HEK293T (cell line): ENCODE measurements at regions not wholly inside any gene's neighbourhood (a gene's known extent, or its start where the extent isn't known, plus 50 kb on each side); places are given as distances from the start of the nearest gene placed in this dataset.

Experiments used
- BHLHE40 ChIP-seq: fragments of 450-650 bp; IDR thresholded peaks from 2 replicates; pipeline ENCODE4 v1.6.1; 2016; ENCODE audit warnings: mild to moderate bottlenecking, moderate library complexity, borderline replicate concordance
- CTBP1 ChIP-seq: fragments of 450-650 bp; IDR thresholded peaks from 2 replicates; pipeline ENCODE4 v1.6.1; 2016; ENCODE audit warnings: borderline replicate concordance
- ELF4 ChIP-seq: fragments of 450-650 bp; IDR thresholded peaks from 2 replicates; pipeline ENCODE4 v1.6.1; 2017; ENCODE audit warnings: antibody characterized with exemption
- FOXA1 ChIP-seq: fragments of 450-650 bp; IDR thresholded peaks from 2 replicates; pipeline ENCODE4 v1.6.1; 2016; ENCODE audit warnings: mild to moderate bottlenecking
- FOXK2 ChIP-seq: fragments of 450-650 bp; IDR thresholded peaks from 2 replicates; pipeline ENCODE4 v1.6.1; 2016; ENCODE audit warnings: mild to moderate bottlenecking
- FOXM1 ChIP-seq: fragments of 450-650 bp; IDR thresholded peaks from 2 replicates; pipeline ENCODE4 v1.6.1; 2017; ENCODE audit warnings: mild to moderate bottlenecking, borderline replicate concordance
- L3MBTL2 ChIP-seq: fragments of 450-650 bp; conservative IDR thresholded peaks from 2 replicates; pipeline ENCODE4 v1.6.1; 2016; ENCODE audit warnings: mild to moderate bottlenecking
- LEF1 ChIP-seq: fragments of 450-650 bp; IDR thresholded peaks from 2 replicates; pipeline ENCODE4 v1.6.1; 2017; ENCODE audit warnings: mild to moderate bottlenecking, borderline replicate concordance
- NFRKB ChIP-seq: fragments of 450-650 bp; IDR thresholded peaks from 2 replicates; pipeline ENCODE4 v1.6.1; 2016; ENCODE audit warnings: mild to moderate bottlenecking, moderate library complexity
- SP1 ChIP-seq: fragments of 450-650 bp; IDR thresholded peaks from 2 replicates; pipeline ENCODE4 v1.6.1; 2017
- SUZ12 ChIP-seq: fragments of 450-650 bp; IDR thresholded peaks from 2 replicates; pipeline ENCODE4 v1.6.1; 2016; ENCODE audit warnings: mild to moderate bottlenecking
- TARDBP ChIP-seq: fragments of 450-650 bp; IDR thresholded peaks from 2 replicates; pipeline ENCODE4 v1.6.1; 2016
- ZNF384 ChIP-seq: fragments of 450-650 bp; IDR thresholded peaks from 2 replicates; pipeline ENCODE4 v1.6.1; 2016
- TF ChIP-seq, protein P1 (sequence below): fragments of 450-650 bp; IDR thresholded peaks from 2 replicates; pipeline ENCODE4 v1.6.1; 2016

DNA sequence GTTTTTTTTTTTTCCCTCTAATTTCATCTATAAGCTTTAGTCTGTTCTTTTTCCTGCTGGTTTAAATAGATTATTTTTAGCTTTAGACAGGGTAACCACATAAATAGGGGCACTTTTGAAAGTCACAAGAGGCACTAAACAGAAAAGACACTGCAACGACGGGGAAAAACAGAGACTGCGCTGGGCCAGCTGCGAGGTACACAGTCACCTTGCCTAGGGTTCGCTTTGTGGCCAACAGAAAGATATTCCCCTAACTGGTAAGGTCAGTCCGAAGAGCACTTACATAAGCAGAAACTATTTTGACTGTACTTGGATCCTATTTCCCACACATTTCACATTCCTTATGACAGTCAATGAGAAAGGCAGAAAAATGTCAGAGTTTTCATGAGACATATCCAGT lies 175.6 kb upstream of the PHF14 start:
- TF ChIP-seq ELF4 (no peak), L3MBTL2 (no peak), FOXM1 (no peak), SP1 (no peak), FOXK2 (no peak), CTBP1 (no peak), BHLHE40 (no peak), TARDBP (no peak), ZNF384 (no peak), NFRKB (no peak), SUZ12 (no peak), LEF1 (no peak), FOXA1 (no peak)
- TF ChIP-seq, protein P1, sequence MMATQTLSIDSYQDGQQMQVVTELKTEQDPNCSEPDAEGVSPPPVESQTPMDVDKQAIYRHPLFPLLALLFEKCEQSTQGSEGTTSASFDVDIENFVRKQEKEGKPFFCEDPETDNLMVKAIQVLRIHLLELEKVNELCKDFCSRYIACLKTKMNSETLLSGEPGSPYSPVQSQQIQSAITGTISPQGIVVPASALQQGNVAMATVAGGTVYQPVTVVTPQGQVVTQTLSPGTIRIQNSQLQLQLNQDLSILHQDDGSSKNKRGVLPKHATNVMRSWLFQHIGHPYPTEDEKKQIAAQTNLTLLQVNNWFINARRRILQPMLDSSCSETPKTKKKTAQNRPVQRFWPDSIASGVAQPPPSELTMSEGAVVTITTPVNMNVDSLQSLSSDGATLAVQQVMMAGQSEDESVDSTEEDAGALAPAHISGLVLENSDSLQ, result no peak
